Brain microvascular endothelial cell (primary cell): ENCODE measurements at regions not wholly inside any gene's neighbourhood (a gene's known extent, or its start where the extent isn't known, plus 50 kb on each side); places are given as distances from the start of the nearest gene placed in this dataset.

Experiments
- DNase-seq: peaks from one replicate; pipeline ENCODE4 v3.0.0-alpha.2; 2020
- H3K27ac ChIP-seq: fragments of 250-450 bp; sonication (Bioruptor Pico); 2 replicates; pipeline ENCODE4 v1.5.1; 2020; ENCODE audit warnings: mild to moderate bottlenecking, moderate library complexity
- H3K27me3 ChIP-seq: fragments of 250-450 bp; sonication (Bioruptor Pico); replicated peaks from 2 replicates; pipeline ENCODE4 v1.5.1; 2020; ENCODE audit warnings: mild to moderate bottlenecking
- H3K36me3 ChIP-seq: fragments of 250-450 bp; sonication (Bioruptor Pico); replicated peaks from 2 replicates; pipeline ENCODE4 v1.5.1; 2020; ENCODE audit warnings: mild to moderate bottlenecking
- H3K4me3 ChIP-seq: 2 replicates; pipeline ENCODE4 v1.5.1; 2011; ENCODE audit warnings: low read depth, mild to moderate bottlenecking, control low read depth, low read length, moderate library complexity
- in situ Hi-C: cut with HindIII; loops from 2 replicates; pipeline ENCODE4 v1.10.0; 2017; ENCODE audit warnings: low sequenced_read_pairs, low pct_ligation_motif_present
- TF ChIP-seq, protein P1 (sequence below): IDR thresholded peaks from 2 replicates; pipeline ENCODE4 v1.5.1; 2011; ENCODE audit warnings: low read depth, mild to moderate bottlenecking, moderate library complexity, low read length, control low read depth, inconsistent platforms; ENCODE audit errors: missing control alignments

DNA sequence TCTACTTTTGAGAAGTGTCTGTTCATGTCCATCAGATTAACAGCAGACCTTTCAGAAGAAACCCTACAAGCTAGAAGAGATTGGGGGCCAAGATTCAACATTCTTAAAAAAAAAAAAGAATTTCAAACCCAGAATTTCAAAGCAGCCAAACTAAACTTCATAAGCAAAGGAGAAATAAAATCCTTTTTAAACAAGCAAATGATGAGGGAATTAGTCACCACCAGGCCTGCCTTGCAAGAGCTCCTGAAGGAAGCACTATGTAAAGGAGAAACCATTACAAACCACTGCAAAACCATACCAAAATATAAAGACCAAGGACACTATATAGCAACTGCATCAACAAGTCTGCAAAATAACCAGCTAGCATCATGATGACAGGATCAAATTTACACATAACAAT is 124.6 kb upstream of the PDE4D start:
- H3K27me3 ChIP-seq = no peaks in the 10 kb centered on the region
- TF ChIP-seq, protein P1, sequence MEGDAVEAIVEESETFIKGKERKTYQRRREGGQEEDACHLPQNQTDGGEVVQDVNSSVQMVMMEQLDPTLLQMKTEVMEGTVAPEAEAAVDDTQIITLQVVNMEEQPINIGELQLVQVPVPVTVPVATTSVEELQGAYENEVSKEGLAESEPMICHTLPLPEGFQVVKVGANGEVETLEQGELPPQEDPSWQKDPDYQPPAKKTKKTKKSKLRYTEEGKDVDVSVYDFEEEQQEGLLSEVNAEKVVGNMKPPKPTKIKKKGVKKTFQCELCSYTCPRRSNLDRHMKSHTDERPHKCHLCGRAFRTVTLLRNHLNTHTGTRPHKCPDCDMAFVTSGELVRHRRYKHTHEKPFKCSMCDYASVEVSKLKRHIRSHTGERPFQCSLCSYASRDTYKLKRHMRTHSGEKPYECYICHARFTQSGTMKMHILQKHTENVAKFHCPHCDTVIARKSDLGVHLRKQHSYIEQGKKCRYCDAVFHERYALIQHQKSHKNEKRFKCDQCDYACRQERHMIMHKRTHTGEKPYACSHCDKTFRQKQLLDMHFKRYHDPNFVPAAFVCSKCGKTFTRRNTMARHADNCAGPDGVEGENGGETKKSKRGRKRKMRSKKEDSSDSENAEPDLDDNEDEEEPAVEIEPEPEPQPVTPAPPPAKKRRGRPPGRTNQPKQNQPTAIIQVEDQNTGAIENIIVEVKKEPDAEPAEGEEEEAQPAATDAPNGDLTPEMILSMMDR = no peak
- no peak overlapping the region for H3K4me3 ChIP-seq
- in situ Hi-C loops = no loop called here
- H3K27ac ChIP-seq = no peak overlapping the region
- no peak for DNase-seq
- no peaks in the 10 kb centered on the region for H3K36me3 ChIP-seq

- DNase-seq = no peak
- TF ChIP-seq, protein P1 = no peak
- Histone ChIP-seq H3K27me3 (no peaks in the 10 kb centered on the region), H3K36me3 (no peaks in the 10 kb centered on the region), H3K4me3 (no peak overlapping the region), H3K27ac (no peak overlapping the region)
- in situ Hi-C loops = no loop called here
These were observed 120.8 kb upstream of the PDE4D start for GRCh38 chr5:60014331-60014730.

DNA sequence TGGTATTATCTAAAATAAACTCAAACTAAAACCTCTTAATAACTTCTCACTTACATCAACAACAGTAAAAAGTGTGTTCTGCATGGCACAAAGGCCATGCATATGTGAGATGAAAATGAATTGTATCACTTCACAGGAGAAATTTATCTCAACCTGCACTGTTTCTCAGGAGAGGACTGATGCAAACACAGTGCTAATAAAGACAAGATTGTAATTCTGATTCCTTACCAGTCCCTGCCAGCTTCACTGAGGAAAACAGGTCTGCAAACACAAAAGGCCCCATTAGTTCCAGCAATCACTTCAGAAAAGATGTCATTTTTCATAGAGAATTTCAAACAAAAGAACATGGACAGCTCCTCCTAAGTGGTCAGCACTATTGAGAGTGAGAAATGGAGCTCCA is 117.3 kb upstream of the PDE4D start:
- H3K27me3 ChIP-seq = no peaks in the 10 kb centered on the region
- no peak for DNase-seq
- TF ChIP-seq, protein P1 = no peak
- H3K27ac ChIP-seq = no peak overlapping the region
- in situ Hi-C loops = no loop called here
- no peaks in the 10 kb centered on the region for H3K36me3 ChIP-seq
- H3K4me3 ChIP-seq = no peak overlapping the region

- Histone ChIP-seq H3K27me3 (no peaks in the 10 kb centered on the region), H3K27ac (no peak overlapping the region), H3K4me3 (no peak overlapping the region), H3K36me3 (no peaks in the 10 kb centered on the region)
- TF ChIP-seq, protein P1 = peak; percentile 38
- in situ Hi-C loops = no loop called here
- no peak for DNase-seq
These were observed 116.8 kb upstream of the PDE4D start for GRCh38 chr5:60010328-60010727.

DNA sequence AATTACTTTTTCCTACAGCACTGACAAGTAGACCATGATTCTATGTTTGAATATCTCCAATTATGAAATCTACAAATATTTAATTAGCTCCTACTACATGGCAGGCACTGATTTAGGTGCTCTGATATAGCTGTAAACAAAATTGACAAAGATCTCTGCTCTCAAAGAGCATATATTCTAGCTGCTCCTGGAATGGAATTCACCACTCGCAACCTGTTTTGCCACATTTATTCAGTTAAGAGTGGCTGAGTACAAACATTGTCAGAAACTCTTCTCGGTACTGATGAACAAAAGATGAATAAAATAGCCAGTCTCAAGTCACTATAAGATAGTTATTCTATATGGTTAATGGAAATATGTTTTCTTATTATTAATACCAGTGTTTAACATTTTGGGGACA is 114.2 kb upstream of the PDE4D start:
- H3K36me3 ChIP-seq = no peaks in the 10 kb centered on the region
- no peak overlapping the region for H3K4me3 ChIP-seq
- no peak overlapping the region for H3K27ac ChIP-seq
- no peak for DNase-seq
- H3K27me3 ChIP-seq = no peaks in the 10 kb centered on the region
- TF ChIP-seq, protein P1 = no peak
- in situ Hi-C loops = no loop called here

GRCh38 chr5:59999056-59999455 is 105.5 kb upstream of the PDE4D start:
- peak; percentile 68 for DNase-seq
- TF ChIP-seq, protein P1 = no peak
- H3K36me3 ChIP-seq = no peaks in the 10 kb centered on the region
- no peak overlapping the region for H3K4me3 ChIP-seq
- H3K27me3 ChIP-seq = no peaks in the 10 kb centered on the region
- in situ Hi-C loops = no loop called here
- peak overlapping the region; percentile 40 for H3K27ac ChIP-seq
